HG03097 (cell line): ENCODE measurements at regions not wholly inside any gene's neighbourhood (a gene's known extent, or its start where the extent isn't known, plus 50 kb on each side); places are given as distances from the start of the nearest gene placed in this dataset.

Experiments
- ATAC-seq: cut with Tn5 transposase; IDR thresholded peaks from one replicate; pipeline ENCODE4 v1.9.1; 2021; ENCODE audit not compliant: unreplicated experiment, low FRiP score

DNA sequence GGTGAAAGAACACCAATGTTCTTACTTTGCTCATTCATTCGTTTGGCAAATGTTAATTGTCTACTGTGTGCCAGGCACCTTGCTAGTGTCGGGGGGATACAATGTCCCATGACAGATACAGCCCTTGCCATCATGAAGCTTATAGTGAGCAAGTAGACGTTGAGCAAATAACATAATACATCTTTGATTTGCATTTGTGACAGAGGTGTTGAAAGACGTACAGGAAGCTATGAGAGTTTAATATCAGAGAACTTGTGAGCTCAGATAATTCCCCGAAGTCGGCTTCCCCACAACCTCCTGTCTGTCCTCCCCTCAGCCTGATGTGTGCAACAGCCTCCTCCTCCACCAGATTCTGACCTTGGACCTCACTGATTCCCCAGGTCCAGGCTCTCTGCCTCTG, 138.0 kb upstream of the SDK2 start:
- no peak for ATAC-seq

DNA sequence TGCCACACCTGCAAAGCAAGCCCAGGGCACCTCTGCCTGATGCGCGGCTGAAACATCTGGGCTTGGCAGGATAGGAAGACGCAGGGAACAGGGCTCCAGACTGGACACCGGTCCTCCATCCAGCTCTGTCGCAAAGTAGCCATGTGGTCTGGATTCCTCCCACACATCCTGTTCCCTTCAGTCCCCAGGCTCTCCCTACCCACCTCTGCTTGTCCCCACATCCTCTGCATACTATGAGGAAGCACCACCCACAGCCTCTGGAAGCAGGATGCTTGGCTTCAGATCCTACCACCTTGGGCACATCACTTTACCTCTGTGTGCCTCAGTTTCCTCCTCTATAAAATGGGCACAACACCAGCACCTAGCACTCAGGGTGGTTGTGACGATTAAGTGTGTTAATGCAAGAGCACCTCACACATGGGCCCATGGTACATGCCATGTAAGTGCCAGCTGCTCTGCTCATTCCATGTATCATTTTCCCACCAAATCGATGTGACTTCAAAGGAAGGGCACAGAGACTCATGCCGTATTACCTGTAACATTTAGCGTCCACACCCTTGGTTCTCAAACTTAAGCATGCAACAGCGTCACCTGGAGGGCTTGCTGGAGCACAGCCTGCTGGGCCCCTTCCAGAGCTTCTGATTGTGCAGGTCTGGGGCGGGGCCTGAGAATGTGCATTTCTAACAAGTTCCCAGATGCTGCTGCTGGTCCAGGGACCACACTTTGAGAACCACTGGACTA, 138.6 kb upstream of the SDK2 start:
- ATAC-seq, result no peak

DNA sequence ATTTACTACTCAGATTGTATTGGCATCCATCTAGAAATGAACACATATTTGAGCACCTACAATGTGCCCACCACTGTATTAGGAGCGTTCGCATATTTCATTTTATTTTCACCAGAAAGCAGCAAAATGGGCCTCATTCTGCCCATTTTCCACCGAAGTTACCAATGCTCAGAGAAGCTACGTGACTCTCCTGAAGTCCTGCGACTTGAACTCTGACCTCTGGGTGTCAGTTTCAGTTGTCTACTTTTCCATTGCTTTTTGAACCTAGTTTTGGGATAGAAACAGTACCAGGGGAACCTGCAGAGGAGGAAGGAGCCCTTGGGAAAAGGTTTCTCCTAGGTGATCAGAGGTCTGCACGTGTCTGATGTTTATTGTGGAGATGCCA, 139.1 kb upstream of the SDK2 start:
- ATAC-seq, result no peak

DNA sequence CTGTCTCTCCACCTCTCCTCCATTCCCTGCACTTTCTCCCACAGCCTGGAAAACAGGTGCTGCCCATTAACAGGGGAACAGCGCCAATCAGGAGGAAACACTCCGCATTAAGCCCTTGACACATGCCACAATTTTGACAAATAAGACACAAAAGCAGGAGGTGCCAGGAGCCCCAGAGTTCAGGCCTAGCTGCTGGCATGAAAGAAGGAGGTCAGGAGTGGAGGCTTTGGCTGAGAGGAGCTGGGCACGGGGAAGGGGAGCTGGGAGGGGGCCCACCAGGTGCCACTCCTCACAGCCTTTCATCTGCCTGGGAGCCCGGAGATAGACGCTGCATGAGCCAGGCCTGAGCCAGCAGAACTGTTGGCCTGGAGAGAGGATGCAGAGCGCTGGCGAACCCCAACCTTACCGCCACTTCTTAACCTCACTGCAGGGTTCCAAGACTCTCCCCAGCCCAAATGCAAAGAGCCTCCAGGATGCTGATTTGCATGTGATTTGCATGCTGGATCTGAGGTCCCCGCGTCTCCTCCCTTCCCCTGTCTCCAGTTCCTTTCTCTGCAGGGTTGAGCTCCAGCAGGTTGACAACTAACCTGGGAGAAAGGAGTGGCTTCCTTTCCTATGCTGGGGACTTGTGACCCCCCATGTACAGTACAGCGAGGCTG, 139.8 kb upstream of the SDK2 start:
- ATAC-seq, result no peak

DNA sequence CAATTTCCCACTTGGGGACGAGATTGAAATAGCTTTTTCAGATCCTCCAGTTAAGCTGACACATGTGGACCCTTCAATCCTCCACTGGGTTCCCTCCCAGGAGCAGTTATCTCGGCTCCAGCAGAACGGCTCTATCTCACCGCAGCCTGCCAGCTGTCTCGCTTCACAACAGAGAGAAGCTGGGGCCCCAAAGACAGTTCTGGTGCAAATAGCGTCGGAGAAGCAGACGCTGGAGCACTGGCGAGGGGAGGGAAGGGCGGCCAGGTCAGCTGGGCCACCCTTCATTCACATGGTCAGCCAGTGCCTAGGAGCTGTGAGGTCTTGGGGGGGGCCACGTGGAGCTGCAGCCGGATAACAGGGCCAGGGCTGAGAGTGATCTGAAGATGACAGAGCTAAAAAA, 141.3 kb upstream of the SDK2 start:
- ATAC-seq, result no peak

DNA sequence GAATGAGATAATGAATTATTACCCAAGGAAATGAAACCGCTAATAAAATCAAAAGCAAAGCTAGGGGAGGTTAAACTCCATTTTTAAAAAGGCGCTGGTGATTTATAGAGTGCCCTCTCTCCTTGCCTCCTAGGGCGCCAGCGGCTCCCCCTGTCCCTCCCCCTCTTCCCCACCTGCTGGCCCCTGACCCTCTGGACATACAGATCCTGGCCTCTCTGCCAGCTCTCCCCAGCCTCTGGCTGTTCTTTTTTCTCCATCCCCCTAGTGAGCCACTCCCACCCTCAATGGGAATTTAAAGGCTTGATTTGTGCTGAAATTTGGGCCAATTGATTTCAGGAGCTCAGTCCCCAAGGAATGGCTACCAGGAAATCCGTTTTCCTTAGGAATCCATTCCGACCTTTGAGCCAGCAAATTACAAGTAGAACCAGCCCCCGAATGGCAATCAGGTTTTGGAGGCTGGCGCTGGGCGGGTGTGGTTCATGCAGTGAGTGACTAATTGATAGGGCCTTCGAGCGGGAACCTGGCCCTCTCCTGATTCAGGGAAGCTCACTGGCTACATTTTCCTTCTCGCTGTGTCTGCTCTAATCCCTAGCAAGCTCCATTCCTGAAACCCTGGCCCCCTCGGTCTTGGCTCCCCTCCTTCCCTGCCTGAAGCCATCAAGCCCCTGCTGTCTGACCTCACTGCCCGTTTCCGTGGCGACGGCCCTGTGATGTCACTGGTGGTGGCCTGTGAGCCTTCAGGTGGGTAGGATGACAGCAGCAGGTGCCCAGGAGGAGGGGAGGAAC, 141.9 kb upstream of the SDK2 start:
- no peak for ATAC-seq

DNA sequence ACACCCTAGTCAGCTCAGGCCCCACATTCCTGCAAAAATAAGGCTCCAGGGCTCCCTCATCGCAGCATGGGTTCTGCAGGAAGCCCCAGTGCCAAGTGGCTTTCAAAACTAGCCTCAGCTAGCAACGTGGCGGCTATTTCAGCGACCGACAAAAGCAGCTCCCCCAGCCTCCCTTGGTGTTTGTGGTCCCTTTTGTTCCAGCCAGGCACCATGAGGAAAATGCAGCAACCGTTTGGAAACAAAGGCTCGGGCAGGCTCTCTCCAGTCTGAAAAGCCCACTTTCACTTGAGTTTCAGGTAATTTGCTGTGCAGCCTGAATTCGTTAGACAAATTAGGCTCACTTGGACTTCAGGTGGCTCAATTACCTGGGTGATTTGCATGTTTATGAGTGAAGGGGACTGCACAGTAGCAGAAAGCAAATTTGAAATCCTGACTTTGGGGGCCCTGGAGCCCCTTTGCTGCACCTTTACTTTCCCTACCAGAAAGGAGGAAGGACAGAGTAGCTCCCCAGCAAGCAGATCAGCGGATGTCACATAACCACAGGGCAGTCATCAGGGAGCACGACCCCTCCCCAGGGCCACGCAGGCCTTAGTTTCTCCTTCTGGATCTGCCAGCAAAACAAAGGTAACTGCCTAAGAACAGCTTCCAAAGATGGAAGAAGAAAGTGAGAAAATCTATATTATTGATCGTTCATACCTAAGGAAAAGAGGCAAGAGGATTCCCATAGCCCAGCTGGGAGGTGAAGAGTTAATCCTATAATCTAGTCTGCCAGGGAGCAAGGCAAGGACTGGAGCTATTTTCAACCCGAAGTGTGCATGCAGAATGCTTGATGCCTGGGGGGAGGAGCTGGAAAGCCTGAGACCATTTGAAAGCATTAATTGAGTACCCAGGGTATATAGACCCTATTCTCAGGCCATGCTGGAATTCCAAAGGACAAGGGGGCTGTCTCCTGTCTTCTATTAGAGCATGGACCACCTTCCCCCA, 143.1 kb upstream of the SDK2 start:
- no peak for ATAC-seq

DNA sequence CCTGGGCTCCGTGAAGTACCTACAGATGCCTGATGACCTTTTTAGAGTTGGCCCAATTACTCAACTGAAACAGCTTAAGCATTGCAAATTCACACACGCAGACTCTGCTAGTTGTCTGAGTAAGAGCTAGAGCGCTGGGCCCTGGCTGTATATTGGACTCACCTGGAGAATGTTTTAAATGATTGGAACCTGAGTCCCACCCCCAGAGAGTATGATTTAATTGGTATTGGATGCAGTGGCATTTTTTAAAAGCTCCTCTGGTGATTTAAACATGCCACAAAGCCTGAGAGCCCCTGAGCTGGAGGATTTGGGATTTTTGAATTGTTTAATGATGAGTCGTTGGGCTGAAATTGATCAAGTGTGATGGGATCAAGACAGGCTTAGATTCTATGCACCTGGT, 143.9 kb upstream of the SDK2 start:
- no peak for ATAC-seq

DNA sequence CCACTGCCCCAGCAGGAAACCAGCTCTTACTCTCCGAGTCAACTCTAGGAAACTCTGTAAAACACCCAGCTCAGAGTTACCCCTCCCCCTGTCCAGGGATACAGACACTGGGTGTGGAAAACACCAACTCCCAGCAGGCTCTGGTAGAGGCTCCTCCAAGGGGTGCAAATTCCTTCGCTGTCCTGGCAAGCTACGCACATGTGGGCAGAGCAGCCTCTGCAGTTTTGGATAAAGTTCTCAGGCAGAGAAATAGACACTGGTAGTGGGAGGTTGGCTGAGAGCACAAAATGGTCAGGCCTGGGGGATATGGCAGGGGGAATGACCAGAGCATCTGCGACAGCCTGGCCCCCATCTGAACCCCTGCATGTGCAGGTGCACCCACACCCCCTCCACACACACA, 146.9 kb upstream of the SDK2 start:
- ATAC-seq, result no peak

DNA sequence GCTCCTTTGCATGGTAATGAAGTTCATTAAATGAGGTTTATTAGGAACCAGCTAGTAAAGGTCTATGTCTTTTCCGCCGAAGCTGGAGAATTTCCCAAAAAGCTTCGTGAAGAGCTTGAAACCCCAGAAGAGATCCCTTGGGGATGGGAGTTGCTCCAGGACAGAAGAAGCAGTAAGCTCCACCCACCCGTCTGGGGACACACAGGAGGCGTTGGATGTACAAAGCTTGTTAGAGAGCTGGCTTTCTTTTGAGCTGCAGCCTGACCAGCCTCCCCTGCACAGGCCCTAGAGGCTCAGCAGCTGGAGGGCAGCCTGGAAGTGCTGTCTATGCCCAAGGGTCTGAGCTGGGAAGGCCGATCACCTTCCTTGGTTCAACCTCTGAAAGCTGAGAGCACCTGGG, 147.4 kb upstream of the SDK2 start:
- ATAC-seq, result no peak

DNA sequence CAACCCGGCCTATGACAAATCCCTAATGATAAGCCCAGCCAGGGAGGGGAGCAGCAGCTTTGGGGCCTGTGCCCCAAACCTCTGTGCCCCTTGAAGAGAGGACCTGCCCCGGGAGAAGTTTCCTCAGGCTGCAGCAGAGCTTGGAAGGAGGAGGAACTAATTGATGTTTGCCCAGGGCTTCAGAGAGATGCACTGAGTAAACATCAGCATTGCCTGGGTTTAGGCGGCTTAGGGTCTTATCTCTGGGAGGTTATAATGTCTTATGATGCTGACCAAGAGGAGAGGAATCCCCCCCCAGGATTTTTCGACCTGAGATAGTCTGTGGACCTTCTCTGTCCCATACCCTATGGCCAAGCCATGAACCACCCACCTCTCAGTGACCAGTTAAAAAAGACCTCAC, 148.7 kb upstream of the SDK2 start:
- no peak for ATAC-seq

DNA sequence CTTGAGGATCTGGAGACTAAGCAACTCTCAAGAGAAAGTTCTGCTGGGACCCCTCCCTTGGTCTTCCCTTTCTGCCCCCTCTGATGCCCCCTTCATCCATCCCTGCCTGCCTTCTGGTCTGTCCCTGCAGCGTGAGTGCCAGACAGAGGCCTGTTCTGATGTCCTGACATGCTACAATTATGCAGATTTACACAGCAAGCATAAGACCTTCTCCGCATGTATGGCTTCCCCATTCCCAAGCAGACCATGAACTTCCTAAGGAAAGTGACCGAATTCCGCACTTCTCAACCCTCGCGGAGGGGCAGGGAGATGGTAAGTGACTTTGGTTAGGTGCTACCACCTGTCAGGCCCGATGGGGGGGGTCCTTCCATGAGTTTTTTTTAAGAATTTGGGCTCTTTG, 150.1 kb upstream of the SDK2 start:
- ATAC-seq, result no peak

DNA sequence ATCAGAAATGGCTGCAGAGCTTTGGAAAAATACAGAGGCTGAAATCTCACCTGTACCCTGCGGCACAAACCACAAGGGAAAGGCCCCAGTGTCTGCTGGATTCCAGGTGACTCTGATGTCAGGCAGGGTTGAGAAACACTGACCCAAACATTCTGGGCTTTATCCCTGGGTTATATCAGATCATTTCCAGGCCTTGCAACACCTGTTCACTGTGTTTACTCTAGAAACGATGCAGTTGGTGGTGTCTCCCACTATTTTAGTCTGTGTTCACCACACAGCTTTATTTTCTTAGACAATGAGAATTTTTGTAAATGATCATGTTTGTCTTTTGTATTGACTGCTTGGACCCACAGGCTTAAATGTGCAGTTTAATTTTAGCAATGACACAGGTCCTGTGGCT, 151.5 kb upstream of the SDK2 start:
- no peak for ATAC-seq

DNA sequence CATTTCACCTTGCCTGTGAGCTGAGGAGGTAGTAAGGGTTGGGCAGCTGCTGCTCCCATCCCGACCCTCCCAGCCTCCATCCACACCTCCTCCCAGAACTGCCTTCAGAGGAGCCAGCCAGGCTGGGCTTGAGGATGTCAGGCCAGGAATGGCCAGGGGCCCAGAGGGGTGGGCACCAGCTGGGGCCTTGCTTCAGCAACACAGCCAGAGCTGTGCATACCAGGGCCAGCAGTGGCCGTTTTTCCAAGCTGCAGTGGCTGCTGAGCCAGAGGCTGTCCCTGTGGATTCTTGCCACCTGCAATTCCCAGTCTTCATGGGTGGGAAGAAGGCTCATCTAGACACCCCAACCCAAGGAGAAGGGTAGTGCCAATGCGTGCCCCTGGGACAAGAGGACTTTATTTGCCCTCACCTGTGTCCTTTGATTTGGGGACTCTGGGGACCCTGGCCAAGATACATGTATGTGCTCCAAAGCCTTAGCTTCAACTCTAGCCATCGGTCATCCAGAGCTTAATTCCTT, 153.4 kb upstream of the SDK2 start:
- ATAC-seq, result no peak

DNA sequence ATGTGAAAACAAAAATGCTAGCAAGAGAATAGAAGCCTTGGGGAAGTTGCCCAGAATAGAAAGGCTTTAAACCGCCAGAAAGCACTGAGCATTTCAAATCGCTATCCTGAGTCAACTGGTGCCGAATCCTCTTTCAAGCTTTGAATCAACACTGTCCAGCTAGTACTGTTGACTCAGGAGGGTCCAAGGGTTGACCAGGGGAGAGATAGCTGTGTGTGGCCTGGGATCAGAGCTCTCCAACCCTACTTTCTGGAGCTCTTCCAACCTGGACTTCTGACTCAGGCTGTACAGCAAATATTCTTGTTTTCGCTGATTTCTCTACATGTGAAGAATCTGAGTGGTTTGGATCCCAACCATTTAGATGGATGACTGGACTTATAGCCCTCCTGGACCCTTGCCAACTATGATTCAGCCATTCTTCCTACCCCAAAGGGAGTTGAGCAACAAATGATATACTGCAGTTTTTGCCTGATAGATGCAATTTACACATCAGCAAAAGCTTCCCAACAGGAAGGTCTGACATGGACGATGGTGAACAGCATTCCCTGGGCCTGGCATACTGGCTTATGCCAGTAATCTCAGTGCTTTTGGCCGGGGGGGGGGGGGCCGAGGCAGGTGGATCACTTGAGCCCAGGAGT, 154.0 kb upstream of the SDK2 start:
- no peak for ATAC-seq

DNA sequence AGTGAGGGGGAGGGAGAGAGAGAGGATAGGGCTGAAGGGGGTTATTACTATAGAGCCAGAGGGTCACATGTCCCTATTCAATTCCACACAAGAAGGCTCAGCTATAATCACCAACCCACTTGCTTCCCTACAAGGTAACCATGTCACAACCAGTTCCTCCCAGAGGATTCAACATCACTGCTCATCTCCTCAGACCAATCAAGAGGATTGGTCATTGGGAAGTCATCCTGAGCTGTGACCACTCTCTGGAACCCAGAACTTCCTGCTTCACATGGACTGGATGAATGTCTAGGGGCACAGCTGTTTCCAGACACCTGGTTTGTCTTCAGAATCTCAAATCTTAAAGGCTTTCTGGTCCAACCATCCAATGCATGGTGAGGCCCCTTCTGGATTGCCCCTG, 154.9 kb upstream of the SDK2 start:
- ATAC-seq, result no peak

DNA sequence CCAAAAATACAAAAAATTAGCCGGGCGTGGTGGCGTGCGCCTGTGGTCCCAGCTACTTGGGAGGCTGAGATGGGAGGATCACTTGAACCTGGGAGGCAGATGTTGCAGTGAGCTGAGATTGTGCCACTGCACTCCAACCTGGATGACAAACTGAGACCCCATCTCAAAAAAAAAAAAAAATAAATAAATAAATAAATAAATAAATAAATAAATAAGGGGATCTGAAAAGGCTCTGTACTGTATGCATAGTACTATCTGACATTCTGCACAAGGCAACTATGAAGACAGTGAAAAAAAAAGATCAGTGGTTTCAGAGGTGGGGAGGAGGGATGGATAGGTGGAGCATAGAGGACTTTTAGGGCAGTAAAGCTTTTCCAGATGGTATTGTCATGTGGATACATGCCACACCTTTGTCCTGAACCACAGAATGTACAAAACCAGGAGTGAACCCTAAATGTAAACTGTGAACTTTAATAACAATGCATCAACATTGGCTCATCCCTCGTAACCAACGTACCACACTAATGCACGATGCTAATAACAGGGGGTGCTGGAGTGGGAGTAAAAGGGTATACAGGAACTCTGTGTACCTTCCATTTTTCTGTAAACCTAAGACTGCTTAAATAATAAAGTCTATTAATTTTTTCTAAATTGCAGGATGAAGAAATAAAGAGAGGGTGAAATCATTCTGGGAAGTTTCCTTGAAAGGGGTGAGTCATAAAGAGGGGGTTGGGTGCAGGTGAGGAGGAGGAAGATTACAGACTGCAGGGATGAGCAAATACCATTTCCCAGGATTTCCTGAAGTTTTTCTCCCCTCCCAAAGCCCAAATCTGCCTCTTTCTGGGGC, 155.8 kb upstream of the SDK2 start:
- ATAC-seq, result no peak

DNA sequence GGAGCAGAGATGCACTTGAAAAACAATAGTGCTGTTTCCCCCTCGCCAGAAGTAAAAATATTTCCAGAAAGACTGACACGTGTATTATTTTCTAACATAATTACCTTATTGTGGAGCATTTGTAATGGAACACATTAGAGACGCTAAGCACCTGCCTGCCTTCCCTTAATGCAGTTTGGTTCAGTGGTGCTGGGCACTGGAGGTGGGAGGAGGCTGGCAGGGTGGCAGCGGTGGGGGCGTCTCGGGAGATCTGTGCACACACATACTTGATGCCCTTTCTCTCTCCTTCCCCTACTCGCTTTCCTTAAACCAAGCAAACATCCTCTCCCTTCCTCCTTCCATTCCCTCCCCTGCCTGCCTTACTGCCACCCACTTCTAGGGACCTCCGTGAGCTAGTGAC, 156.6 kb upstream of the SDK2 start:
- ATAC-seq, result no peak

DNA sequence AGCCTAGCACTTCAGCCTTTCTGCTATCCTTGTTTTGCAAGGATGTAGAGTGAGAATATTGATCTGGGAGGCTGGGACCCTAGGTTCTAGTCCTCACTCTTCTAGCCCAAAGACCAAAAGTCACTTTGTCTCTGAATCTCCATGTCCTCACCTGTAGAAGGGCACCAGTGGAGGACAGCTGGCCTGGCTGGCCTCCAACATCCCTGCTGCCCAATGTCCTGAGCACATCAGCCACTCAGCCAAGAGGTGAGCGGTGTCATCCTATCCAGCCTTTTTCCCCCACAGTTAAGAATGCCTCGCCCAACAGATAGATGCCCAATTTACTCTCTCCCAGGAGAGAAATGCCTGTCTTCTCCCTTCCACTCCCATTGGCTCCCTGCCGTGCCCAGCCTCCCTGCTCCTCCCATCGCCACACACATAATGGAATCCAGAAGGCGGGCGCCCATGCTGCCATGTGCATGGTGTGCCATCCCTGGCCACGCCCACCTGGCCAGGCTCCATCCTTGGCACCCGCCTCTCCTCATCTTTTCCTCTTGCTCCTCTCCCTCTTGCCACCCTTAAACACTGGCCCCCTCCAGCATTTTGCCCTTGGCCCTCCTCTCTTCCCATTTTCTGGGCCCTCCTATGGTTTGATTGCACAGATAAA, 157.3 kb upstream of the SDK2 start:
- ATAC-seq, result no peak
